ENCODE measurements at regions not wholly inside any gene's neighbourhood (a gene's known extent, or its start where the extent isn't known, plus 50 kb on each side); places are given as distances from the start of the nearest gene placed in this dataset.

- no peak for TF ChIP-seq POLR2AphosphoS5 (IDR thresholded peaks at IDR 0.05; ENCODE audit: low read depth, low read length)
- no peak for TF ChIP-seq POLR2A (IDR thresholded peaks at IDR 0.05; ENCODE audit: low read depth, low read length)
- no peak for TF ChIP-seq TAF1 (IDR thresholded peaks at IDR 0.05; ENCODE audit: borderline replicate concordance, low read depth, low read length)
These were observed 394.6 kb downstream of the TECRL start for GRCh38 chr4:64014647-64015046.
